GM12864 (cell line): ENCODE measurements at regions not wholly inside any gene's neighbourhood (a gene's known extent, or its start where the extent isn't known, plus 50 kb on each side); places are given as distances from the start of the nearest gene placed in this dataset.

ENCODE experiments used
- DNase-seq: peaks from one replicate; pipeline ENCODE4 v3.0.0-alpha.2; 2011; ENCODE audit warnings: low read depth
- H3K4me3 ChIP-seq: 2 replicates; pipeline ENCODE4 v1.5.1; 2011; ENCODE audit warnings: mild to moderate bottlenecking, low read depth, low read length, control low read depth
- TF ChIP-seq, protein P1 (sequence below): IDR thresholded peaks from 2 replicates; pipeline ENCODE4 v1.5.1; 2011; ENCODE audit warnings: low read depth, mild to moderate bottlenecking, moderate library complexity, low read length, control low read depth, inconsistent platforms; ENCODE audit errors: missing control alignments

DNA sequence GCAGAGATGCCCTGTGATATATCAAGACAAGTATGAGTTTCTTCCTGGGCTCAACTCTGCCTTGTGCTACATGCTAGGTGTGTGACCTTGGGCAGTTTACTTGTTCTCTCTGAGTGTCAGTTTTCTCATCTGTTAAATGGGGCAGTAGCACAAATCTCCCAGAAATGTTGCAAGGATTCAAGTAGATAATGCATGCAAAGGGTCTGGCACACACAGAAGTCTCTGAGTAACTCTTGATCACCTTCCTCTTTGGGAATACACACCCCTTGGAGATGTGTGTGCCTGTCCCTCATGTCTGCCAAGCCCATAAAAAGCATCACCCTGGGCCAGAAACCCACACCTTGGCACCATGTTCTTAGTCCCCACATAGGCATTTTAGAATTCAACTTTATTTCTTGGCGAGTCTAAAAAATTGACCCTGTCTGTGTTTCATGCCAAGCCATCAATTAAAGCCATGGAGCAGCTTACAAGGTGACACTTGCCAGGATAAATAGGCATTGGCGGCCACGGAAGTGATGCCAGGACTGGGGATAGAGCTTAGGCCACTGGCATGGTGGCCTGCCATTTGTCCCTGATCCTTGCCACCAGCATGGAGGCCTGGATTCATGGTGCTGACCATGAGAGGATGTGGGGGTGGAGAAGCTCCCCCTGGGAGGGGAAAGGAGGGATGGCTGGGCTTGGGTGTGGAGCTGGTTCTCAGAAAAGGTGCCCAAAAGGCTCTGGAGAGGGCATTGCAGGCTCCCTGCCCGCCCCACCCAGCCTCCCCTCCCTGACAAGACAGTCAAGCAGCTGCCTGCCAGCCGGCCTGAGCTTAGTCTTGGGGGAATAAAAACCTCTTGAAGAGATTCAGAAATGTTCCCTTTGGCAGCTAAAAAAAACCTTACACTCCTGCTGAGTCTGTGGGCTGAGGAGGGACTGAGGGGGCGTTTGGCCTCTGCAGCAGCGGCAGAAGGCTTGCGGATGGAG lies 118.0 kb upstream of the IPO9 start:
- no peak for DNase-seq
- TF ChIP-seq, protein P1, sequence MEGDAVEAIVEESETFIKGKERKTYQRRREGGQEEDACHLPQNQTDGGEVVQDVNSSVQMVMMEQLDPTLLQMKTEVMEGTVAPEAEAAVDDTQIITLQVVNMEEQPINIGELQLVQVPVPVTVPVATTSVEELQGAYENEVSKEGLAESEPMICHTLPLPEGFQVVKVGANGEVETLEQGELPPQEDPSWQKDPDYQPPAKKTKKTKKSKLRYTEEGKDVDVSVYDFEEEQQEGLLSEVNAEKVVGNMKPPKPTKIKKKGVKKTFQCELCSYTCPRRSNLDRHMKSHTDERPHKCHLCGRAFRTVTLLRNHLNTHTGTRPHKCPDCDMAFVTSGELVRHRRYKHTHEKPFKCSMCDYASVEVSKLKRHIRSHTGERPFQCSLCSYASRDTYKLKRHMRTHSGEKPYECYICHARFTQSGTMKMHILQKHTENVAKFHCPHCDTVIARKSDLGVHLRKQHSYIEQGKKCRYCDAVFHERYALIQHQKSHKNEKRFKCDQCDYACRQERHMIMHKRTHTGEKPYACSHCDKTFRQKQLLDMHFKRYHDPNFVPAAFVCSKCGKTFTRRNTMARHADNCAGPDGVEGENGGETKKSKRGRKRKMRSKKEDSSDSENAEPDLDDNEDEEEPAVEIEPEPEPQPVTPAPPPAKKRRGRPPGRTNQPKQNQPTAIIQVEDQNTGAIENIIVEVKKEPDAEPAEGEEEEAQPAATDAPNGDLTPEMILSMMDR, result no peak
- no peak overlapping the region for H3K4me3 ChIP-seq

GRCh38 chr1:201711811-201712210 lies 117.1 kb upstream of the IPO9 start:
- no peak overlapping the region for H3K4me3 ChIP-seq
- TF ChIP-seq, protein P1, result no peak
- DNase-seq, result no peak

DNA sequence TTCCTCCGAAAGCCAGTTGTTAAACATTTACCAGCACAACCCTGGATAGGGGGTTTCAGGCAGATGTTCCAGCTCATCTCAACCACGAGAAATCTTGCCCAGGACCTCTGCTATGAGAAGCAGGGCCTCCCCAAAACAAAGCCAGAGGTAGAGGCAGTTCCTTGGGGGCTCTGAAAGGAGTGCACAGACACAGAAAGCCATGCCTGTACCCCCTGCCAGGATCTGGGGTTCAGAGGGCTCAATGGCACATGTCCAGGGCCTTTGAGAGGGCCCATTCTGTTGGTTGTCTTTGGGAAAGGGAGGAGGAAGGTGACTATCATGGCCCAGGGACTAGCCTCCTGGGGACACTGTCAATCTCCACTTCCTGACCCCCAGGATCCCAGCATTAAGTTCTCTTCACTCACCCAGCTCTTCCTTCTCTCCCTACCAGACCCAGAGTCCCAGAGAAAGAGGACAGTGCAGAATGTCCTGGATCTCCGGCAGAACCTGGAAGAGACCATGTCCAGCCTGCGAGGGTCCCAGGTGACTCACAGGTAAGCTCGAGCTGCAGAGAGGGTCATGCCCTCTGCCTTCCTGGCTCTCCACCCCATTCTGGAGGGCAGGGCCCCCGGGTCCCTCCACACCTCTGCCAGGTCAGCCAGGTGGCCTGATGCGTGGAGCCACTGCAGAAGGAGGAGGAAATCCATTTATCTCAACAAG lies 116.4 kb upstream of the IPO9 start:
- TF ChIP-seq, protein P1, result no peak
- no peak for DNase-seq
- H3K4me3 ChIP-seq, result no peak overlapping the region

GRCh38 chr1:201713086-201713810 lies 115.7 kb upstream of the IPO9 start:
- TF ChIP-seq, protein P1, result no peak
- no peak overlapping the region for H3K4me3 ChIP-seq
- DNase-seq, result no peak

DNA sequence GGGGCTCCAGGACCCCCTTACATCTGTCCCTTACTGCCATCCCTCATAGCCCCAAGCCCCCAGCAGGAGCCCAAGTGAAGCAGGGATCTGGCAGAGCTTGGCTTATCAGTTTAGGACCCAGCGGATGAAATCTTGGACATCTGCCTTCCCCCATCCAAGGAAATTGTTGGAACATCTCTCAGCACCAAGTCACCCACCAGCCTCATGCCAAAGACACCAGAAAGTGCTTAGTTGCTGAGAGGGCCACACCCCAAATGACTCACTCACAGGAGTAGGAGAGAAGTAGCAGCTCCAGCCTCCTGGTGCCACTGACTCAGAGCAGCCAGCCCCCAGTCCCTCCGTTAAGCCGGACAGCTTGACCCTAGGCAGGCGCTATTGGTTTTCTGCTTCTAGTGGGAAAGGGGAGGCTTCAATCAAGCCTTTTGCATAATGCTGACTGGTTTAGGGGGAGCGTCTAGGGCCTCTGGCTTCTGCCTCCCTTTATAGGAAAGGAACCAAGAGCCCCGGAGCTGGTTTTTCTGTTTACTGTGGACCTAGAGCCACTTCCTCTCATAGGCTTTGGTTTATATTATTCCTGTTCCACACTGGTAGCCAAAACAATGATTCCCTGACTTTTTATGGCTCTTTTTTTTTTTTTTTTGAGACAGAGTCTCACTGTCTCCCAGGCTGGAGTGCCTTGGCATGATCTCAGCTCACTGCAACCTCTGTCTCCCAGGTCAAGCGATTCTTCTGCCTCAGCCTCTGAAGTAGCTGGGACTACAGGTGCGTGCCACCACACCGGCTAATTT lies 114.2 kb upstream of the IPO9 start:
- DNase-seq, result no peak
- H3K4me3 ChIP-seq, result no peak overlapping the region
- TF ChIP-seq, protein P1, result no peak

GRCh38 chr1:201715351-201715750 lies 113.6 kb upstream of the IPO9 start:
- no peak overlapping the region for H3K4me3 ChIP-seq
- DNase-seq, result no peak
- TF ChIP-seq, protein P1, result no peak
